ENCODE measurements at regions not wholly inside any gene's neighbourhood (a gene's known extent, or its start where the extent isn't known, plus 50 kb on each side); places are given as distances from the start of the nearest gene placed in this dataset.

- DNase-seq: no peak
- ATAC-seq: no peak
- no peaks in the 10 kb centered on the region for H3K9me3 ChIP-seq
- no peaks in the 10 kb centered on the region for H3K36me3 ChIP-seq
- H3K4me3 ChIP-seq: no peak overlapping the region
- 11 to 14% methylated on average over 2 of the region's 2 CpGs for WGBS, 2 donors
- H3K27ac ChIP-seq: no peak overlapping the region
- intact Hi-C loops (cut with DNase I): loop anchor here in 1 of 3 donors (10.0 kb wide), 1 partner anchor 462 kb away; no protein-coding TSS in a partner anchor
- TF ChIP-seq CTCF (IDR thresholded peaks at IDR 0.05): peak in 2 of 4 donors; percentile 22 to 29
- FAIRE-seq: no peak
- H3K4me1 ChIP-seq: no peaks in the 10 kb centered on the region
- no peaks in the 10 kb centered on the region for H3K27me3 ChIP-seq
Measured at GRCh38 chrX:82676386-82676785, 831.7 kb upstream of the POU3F4 start.

- Histone ChIP-seq H3K4me1 (no peaks in the 10 kb centered on the region), H3K9me3 (no peaks in the 10 kb centered on the region), H3K4me3 (no peak overlapping the region), H3K36me3 (no peaks in the 10 kb centered on the region), H3K27me3 (no peaks in the 10 kb centered on the region), H3K27ac (no peak overlapping the region)
- FAIRE-seq: no peak
- no peak for DNase-seq
- no peak for ATAC-seq
- intact Hi-C loops (cut with DNase I): loop anchor here in 1 of 3 donors (10.0 kb wide), 1 partner anchor 462 kb away; no protein-coding TSS in a partner anchor
- no peak for TF ChIP-seq CTCF (IDR thresholded peaks at IDR 0.05)
- 68% methylated on average over 3 of the region's 3 CpGs for WGBS, 2 donors
Measured at GRCh38 chrX:82677286-82677685, 830.8 kb upstream of the POU3F4 start.

GRCh38 chrX:82692991-82693390 is 815.1 kb upstream of the POU3F4 start:
- Histone ChIP-seq H3K27me3 (no peaks in the 10 kb centered on the region), H3K4me3 (no peak overlapping the region), H3K4me1 (no peaks in the 10 kb centered on the region), H3K9me3 (no peaks in the 10 kb centered on the region), H3K36me3 (no peaks in the 10 kb centered on the region), H3K27ac (no peak overlapping the region)
- ATAC-seq (no peak), FAIRE-seq (no peak), DNase-seq (no peak)
- 30 to 35% methylated on average over 3 of the region's 3 CpGs for WGBS, 2 donors
- intact Hi-C loops (cut with DNase I): no loop called here
- no peak for TF ChIP-seq CTCF (IDR thresholded peaks at IDR 0.05)

- no peak overlapping the region for H3K4me3 ChIP-seq
- no peaks in the 10 kb centered on the region for H3K36me3 ChIP-seq
- no peak overlapping the region for H3K27ac ChIP-seq
- intact Hi-C loops (cut with DNase I): no loop called here
- H3K9me3 ChIP-seq: no peaks in the 10 kb centered on the region
- no peak for TF ChIP-seq CTCF (IDR thresholded peaks at IDR 0.05)
- FAIRE-seq (no peak), DNase-seq (no peak), ATAC-seq (no peak)
- H3K4me1 ChIP-seq: no peaks in the 10 kb centered on the region
- no peaks in the 10 kb centered on the region for H3K27me3 ChIP-seq
- WGBS, 2 donors: 67 to 74% methylated on average over 2 of the region's 2 CpGs
Measured at GRCh38 chrX:82695066-82695465, 813.0 kb upstream of the POU3F4 start.

GRCh38 chrX:82703551-82703950 is 804.5 kb upstream of the POU3F4 start:
- DNase-seq: no peak

More at GRCh38 chrX:82703551-82703950, 804.5 kb upstream of the POU3F4 start:
- H3K9me3 ChIP-seq: no peaks in the 10 kb centered on the region
- intact Hi-C loops (cut with DNase I): no loop called here
- no peaks in the 10 kb centered on the region for H3K4me1 ChIP-seq
- 34 to 38% methylated on average over 5 of the region's 5 CpGs for WGBS, 2 donors
- no peak overlapping the region for H3K4me3 ChIP-seq
- H3K27me3 ChIP-seq: peaks cover 0 to 6% (median 2%) of the 10 kb centered on the region in 4 donors
- FAIRE-seq (no peak), ATAC-seq (no peak)
- TF ChIP-seq CTCF (IDR thresholded peaks at IDR 0.05): no peak
- no peak overlapping the region for H3K27ac ChIP-seq
- no peaks in the 10 kb centered on the region for H3K36me3 ChIP-seq

Measured in pancreas (tissue), 10 donors.